ENCODE measurements at regions not wholly inside any gene's neighbourhood (a gene's known extent, or its start where the extent isn't known, plus 50 kb on each side); places are given as distances from the start of the nearest gene placed in this dataset.
A peak's percentile ranks its signal among the peaks of the same experiment; 100 is the strongest.

GRCh38 chr6:40759838-40760237 lies 172.7 kb upstream of the LRFN2 start:
- no peak for DNase-seq (ENCODE audit: low read depth in 2 of 3, low spot score in 2 of 3)

- DNase-seq (ENCODE audit: low read depth in 2 of 3, low spot score in 2 of 3), result no peak
Observed at GRCh38 chr6:40759264-40759663, 172.1 kb upstream of the LRFN2 start.

- DNase-seq (ENCODE audit: low read depth in 2 of 3, low spot score in 2 of 3), result no peak
Observed at GRCh38 chr6:40755749-40756452, 168.7 kb upstream of the LRFN2 start.

GRCh38 chr6:40755046-40755681 lies 168.0 kb upstream of the LRFN2 start:
- no peak for DNase-seq (ENCODE audit: low read depth in 2 of 3, low spot score in 2 of 3)

- no peak for DNase-seq (ENCODE audit: low read depth in 2 of 3, low spot score in 2 of 3)
Observed at GRCh38 chr6:40754461-40755045, 167.4 kb upstream of the LRFN2 start.

GRCh38 chr6:40753675-40754448 lies 166.7 kb upstream of the LRFN2 start:
- DNase-seq (ENCODE audit: low read depth in 2 of 3, low spot score in 2 of 3), result no peak

- no peak for DNase-seq (ENCODE audit: low read depth in 2 of 3, low spot score in 2 of 3)
Observed at GRCh38 chr6:40753048-40753447, 165.9 kb upstream of the LRFN2 start.

GRCh38 chr6:40744835-40745234 lies 157.7 kb upstream of the LRFN2 start:
- DNase-seq (ENCODE audit: low read depth in 2 of 3, low spot score in 2 of 3), result no peak

GRCh38 chr6:40743690-40744446 lies 156.7 kb upstream of the LRFN2 start:
- no peak for DNase-seq (ENCODE audit: low read depth in 2 of 3, low spot score in 2 of 3)

- peak in 1 of 3 donors; percentile 16 for DNase-seq (ENCODE audit: low read depth in 2 of 3, low spot score in 2 of 3)
Observed at GRCh38 chr6:40743226-40743625, 156.1 kb upstream of the LRFN2 start.

GRCh38 chr6:40740518-40740917 lies 153.4 kb upstream of the LRFN2 start:
- DNase-seq (ENCODE audit: low read depth in 2 of 3, low spot score in 2 of 3), result no peak

- DNase-seq (ENCODE audit: low read depth in 2 of 3, low spot score in 2 of 3), result no peak
Observed at GRCh38 chr6:40738551-40739193, 151.5 kb upstream of the LRFN2 start.

- DNase-seq (ENCODE audit: low read depth in 2 of 3, low spot score in 2 of 3), result no peak
Observed at GRCh38 chr6:40735521-40735920, 148.4 kb upstream of the LRFN2 start.

- no peak for DNase-seq (ENCODE audit: low read depth in 2 of 3, low spot score in 2 of 3)
Observed at GRCh38 chr6:40735121-40735520, 148.0 kb upstream of the LRFN2 start.

GRCh38 chr6:40734607-40735006 lies 147.4 kb upstream of the LRFN2 start:
- DNase-seq (ENCODE audit: low read depth in 2 of 3, low spot score in 2 of 3), result no peak

GRCh38 chr6:40733770-40734396 lies 146.7 kb upstream of the LRFN2 start:
- no peak for DNase-seq (ENCODE audit: low read depth in 2 of 3, low spot score in 2 of 3)

- DNase-seq (ENCODE audit: low read depth in 2 of 3, low spot score in 2 of 3), result no peak
Observed at GRCh38 chr6:40733290-40733689, 146.1 kb upstream of the LRFN2 start.

GRCh38 chr6:40732878-40733277 lies 145.7 kb upstream of the LRFN2 start:
- DNase-seq (ENCODE audit: low read depth in 2 of 3, low spot score in 2 of 3), result no peak

- no peak for DNase-seq (ENCODE audit: low read depth in 2 of 3, low spot score in 2 of 3)
Observed at GRCh38 chr6:40728643-40729042, 141.5 kb upstream of the LRFN2 start.

GRCh38 chr6:40727271-40727670 lies 140.1 kb upstream of the LRFN2 start:
- DNase-seq (ENCODE audit: low read depth in 2 of 3, low spot score in 2 of 3), result peak in 1 of 3 donors; percentile 32
